ENCODE measurements at regions not wholly inside any gene's neighbourhood (a gene's known extent, or its start where the extent isn't known, plus 50 kb on each side); places are given as distances from the start of the nearest gene placed in this dataset.

DNA sequence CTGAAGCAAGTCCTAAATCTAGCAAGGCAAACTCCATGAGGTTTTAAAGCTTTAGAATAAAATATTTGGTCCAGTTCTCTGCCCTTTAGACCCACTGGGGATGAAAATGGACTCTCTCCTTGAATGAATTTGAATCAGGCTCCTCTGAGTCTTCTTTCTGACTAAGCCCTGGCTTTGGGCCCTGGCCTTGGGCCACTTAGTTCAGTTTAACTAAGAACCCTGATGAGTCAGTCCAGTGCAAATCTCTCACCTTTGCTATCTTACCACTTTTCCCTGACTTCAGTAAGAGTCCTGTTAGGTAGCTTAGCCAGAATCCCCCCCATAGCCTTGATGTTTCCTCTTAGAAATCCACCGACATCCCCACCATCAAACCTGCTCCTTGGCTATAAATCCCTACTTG lies 427.5 kb downstream of the SNAPC1 start:
- WGBS, 2 donors = 0% methylated on average over 1 of the region's 1 CpG
- no peak for DNase-seq (ENCODE audit: low spot score in 2 of 2)

GRCh38 chr14:62206456-62206855 lies 444.2 kb downstream of the SNAPC1 start:
- H3K4me3 ChIP-seq = no peak overlapping the region
- no peaks in the 10 kb centered on the region for H3K36me3 ChIP-seq
- 61 to 71% methylated on average over 3 of the region's 3 CpGs for WGBS, 2 donors
- no peaks in the 10 kb centered on the region for H3K4me1 ChIP-seq
- no peaks in the 10 kb centered on the region for H3K27me3 ChIP-seq
- DNase-seq (ENCODE audit: low spot score in 2 of 2) = no peak
- no peak for TF ChIP-seq EP300 (IDR thresholded peaks at IDR 0.05)
- TF ChIP-seq POLR2A (IDR thresholded peaks at IDR 0.05) = no peak
- no peak for TF ChIP-seq CTCF (IDR thresholded peaks at IDR 0.05)
- peaks cover 0 to 18% (median 2%) of the 10 kb centered on the region in 4 donors for H3K9me3 ChIP-seq
- H3K27ac ChIP-seq = no peak overlapping the region

More for the DNA sequence above, 427.5 kb downstream of the SNAPC1 start:
- Histone ChIP-seq H3K4me1 (no peaks in the 10 kb centered on the region), H3K4me3 (no peak overlapping the region), H3K36me3 (no peaks in the 10 kb centered on the region), H3K9me3 (no peaks in the 10 kb centered on the region), H3K27me3 (no peaks in the 10 kb centered on the region), H3K27ac (no peak overlapping the region)
- TF ChIP-seq POLR2A (IDR thresholded peaks at IDR 0.05) = no peak
- no peak for TF ChIP-seq EP300 (IDR thresholded peaks at IDR 0.05)
- TF ChIP-seq CTCF (IDR thresholded peaks at IDR 0.05) = no peak

DNA sequence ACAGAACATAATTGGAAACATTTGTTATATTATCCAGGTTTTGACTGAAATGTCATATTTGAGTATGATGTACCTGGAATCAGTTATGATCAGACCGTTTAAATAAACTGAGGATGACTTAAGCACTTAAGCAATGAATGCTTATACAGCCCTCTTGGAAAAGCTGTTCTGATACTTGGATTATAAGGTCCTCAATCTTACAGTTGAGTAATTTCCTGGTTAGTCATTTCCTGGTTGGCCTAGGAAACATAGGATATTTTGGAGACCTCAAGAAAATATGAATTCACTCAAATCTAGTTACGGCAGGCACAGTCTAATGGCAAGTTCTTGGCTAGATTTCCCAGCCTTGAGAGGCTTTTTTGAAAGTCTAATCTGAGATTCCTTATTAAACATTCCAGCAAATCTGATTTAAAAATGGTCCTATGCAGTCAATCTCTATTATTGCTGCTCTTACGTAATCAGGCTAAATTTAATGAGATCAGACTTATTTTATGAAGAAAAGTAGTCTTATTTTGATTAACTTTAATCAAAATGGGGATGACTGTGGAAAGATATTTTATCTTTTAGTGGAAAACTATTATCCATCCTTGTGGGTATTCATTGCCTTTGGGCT lies 447.2 kb downstream of the SNAPC1 start:
- H3K36me3 ChIP-seq = no peaks in the 10 kb centered on the region
- H3K27ac ChIP-seq = no peak overlapping the region
- no peak for DNase-seq (ENCODE audit: low spot score in 2 of 2)
- TF ChIP-seq CTCF (IDR thresholded peaks at IDR 0.05) = no peak
- WGBS, 2 donors = 77 to 82% methylated on average over 3 of the region's 3 CpGs
- H3K9me3 ChIP-seq = peaks cover 0 to 18% (median 2%) of the 10 kb centered on the region in 4 donors
- H3K4me3 ChIP-seq = no peak overlapping the region
- no peaks in the 10 kb centered on the region for H3K4me1 ChIP-seq
- no peaks in the 10 kb centered on the region for H3K27me3 ChIP-seq

DNA sequence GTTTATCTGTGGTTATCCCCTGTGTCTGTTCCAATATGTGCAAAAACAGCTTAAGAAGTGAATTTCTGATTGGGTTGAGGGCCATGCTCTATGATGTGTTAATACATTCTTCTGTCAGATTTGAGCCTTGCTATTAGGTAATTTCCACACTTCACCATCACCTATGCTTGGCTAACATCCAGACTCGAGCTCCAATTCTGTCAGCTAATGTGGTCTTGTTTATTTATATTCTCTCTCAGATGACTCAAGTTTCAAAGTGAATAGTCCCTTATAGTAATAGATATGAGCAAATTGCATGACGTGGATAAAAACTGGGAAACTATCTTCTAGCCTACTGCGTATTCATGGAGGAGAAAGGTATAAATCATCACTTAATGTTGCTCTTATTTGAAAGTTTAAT lies 451.3 kb downstream of the SNAPC1 start:
- Histone ChIP-seq H3K27me3 (no peaks in the 10 kb centered on the region), H3K9me3 (no peaks in the 10 kb centered on the region)

GRCh38 chr14:62216121-62216520 lies 453.9 kb downstream of the SNAPC1 start:
- Histone ChIP-seq H3K36me3 (no peaks in the 10 kb centered on the region), H3K27me3 (no peaks in the 10 kb centered on the region), H3K4me3 (no peak overlapping the region), H3K4me1 (no peaks in the 10 kb centered on the region), H3K9me3 (no peaks in the 10 kb centered on the region), H3K27ac (no peak overlapping the region)
- 57 to 73% methylated on average over 4 of the region's 4 CpGs for WGBS, 2 donors
- TF ChIP-seq POLR2A (IDR thresholded peaks at IDR 0.05) = no peak
- TF ChIP-seq EP300 (IDR thresholded peaks at IDR 0.05) = no peak
- TF ChIP-seq CTCF (IDR thresholded peaks at IDR 0.05) = no peak
- DNase-seq (ENCODE audit: low spot score in 2 of 2) = no peak

More for the DNA sequence above, 451.3 kb downstream of the SNAPC1 start:
- TF ChIP-seq CTCF (IDR thresholded peaks at IDR 0.05) (no peak), POLR2A (IDR thresholded peaks at IDR 0.05) (no peak), EP300 (IDR thresholded peaks at IDR 0.05) (no peak)
- Histone ChIP-seq H3K4me3 (no peak overlapping the region), H3K4me1 (no peaks in the 10 kb centered on the region), H3K27ac (no peak overlapping the region), H3K36me3 (no peaks in the 10 kb centered on the region)
- 57 to 75% methylated on average over 3 of the region's 3 CpGs for WGBS, 2 donors
- no peak for DNase-seq (ENCODE audit: low spot score in 2 of 2)
